Astrocyte (in vitro differentiated cells and primary cell): ENCODE measurements at regions not wholly inside any gene's neighbourhood (a gene's known extent, or its start where the extent isn't known, plus 50 kb on each side); places are given as distances from the start of the nearest gene placed in this dataset.

Source experiments
- CTCF ChIP-seq: IDR thresholded peaks from 2 replicates; pipeline ENCODE4 v1.5.1; 2011; ENCODE audit warnings: low read depth, mild to moderate bottlenecking, inconsistent platforms, low read length, moderate library complexity; ENCODE audit not compliant: insufficient read depth
- EZH2 ChIP-seq: IDR thresholded peaks from 2 replicates; pipeline ENCODE4 v1.6.1; 2012; ENCODE audit warnings: mild to moderate bottlenecking, low read length, inconsistent platforms; ENCODE audit not compliant: insufficient read depth

GRCh38 chr2:8416001-8416571 lies 265.8 kb upstream of the ID2 start:
- no peak for TF ChIP-seq CTCF
- no peak for TF ChIP-seq EZH2
